GM12878 (cell line): ENCODE measurements at regions not wholly inside any gene's neighbourhood (a gene's known extent, or its start where the extent isn't known, plus 50 kb on each side); places are given as distances from the start of the nearest gene placed in this dataset.

ENCODE experiments used
- ATAC-seq: fragments of 200-7000 bp; cut with Tn5 transposase; 3 replicates; pipeline ENCODE4 v1.9.1; 2020; ENCODE audit warnings: mild to moderate bottlenecking, moderate library complexity
- BruUV-seq: library from RNA; stranded (reverse); fragments of 400-500 nt; replicated peaks from 2 replicates; lab custom pipeline; 2021; lab: Mats Ljungman, UMichigan
- CTCF ChIA-PET: fragments of 300-600 bp; sonication (Branson Sonifier 250); formaldehyde crosslinking; extraction: SDS; loops from one replicate; lab custom pipeline; 2021; ENCODE audit warnings: inconsistent platforms; lab: Yijun Ruan, JAX
- POLR2A ChIA-PET: fragments of 350-600 bp; formaldehyde crosslinking; extraction: SDS; loops from one replicate; lab custom pipeline; 2021; ENCODE audit warnings: inconsistent platforms; lab: Charles Lee
- RAD21 ChIA-PET: fragments of 300-600 bp; sonication (Branson Sonifier 250); formaldehyde crosslinking; loops from one replicate; lab custom pipeline; 2023; ENCODE audit warnings: antibody characterized with exemption; ENCODE audit not compliant: unreplicated experiment; lab: Charles Lee
- SMC1A ChIA-PET: fragments of 300-600 bp; sonication (Branson Sonifier 250); formaldehyde crosslinking; loops from one replicate; lab custom pipeline; 2023; ENCODE audit not compliant: unreplicated experiment, uncharacterized antibody; lab: Charles Lee
- DNase-seq: peaks from one replicate; pipeline ENCODE4 v3.0.0-alpha.2; 2011; ENCODE audit warnings: low read depth, low spot score
- FAIRE-seq: peaks from 3 replicates; lab custom pipeline; 2011; peaks lifted over from hg19 to GRCh38; lab: Jason Lieb, UNC
- H2AFZ ChIP-seq: 2 replicates; pipeline ENCODE4 v1.6.0; 2011; ENCODE audit warnings: low read depth, low read length, control low read depth; ENCODE audit not compliant: control insufficient read depth
- H3K27ac ChIP-seq: 2 replicates; pipeline ENCODE4 v1.5.1; 2011; ENCODE audit warnings: control low read depth; ENCODE audit not compliant: control insufficient read depth, insufficient read depth
- H3K27me3 ChIP-seq, 2 experiments: replicated peaks in 1 of 2; 2 replicates each; pipeline versions ENCODE4 v1.6.0 to v1.6.1; 2011; ENCODE audit warnings: low read length in 1 of 2; ENCODE audit not compliant: control insufficient read depth in 2 of 2, insufficient read depth in 2 of 2
- H3K36me3 ChIP-seq, 2 experiments: 2 replicates each; pipeline ENCODE4 v1.5.1; 2011; ENCODE audit warnings: low read length in 1 of 2; ENCODE audit not compliant: control insufficient read depth in 2 of 2, insufficient read depth in 2 of 2
- H3K4me1 ChIP-seq: 2 replicates; pipeline ENCODE4 v1.6.1; 2011; ENCODE audit warnings: mild to moderate bottlenecking, low read length, moderate library complexity, mixed read lengths; ENCODE audit not compliant: control insufficient read depth, insufficient read depth
- H3K4me2 ChIP-seq: 2 replicates; pipeline ENCODE4 v1.6.0; 2011; ENCODE audit warnings: control low read depth; ENCODE audit not compliant: control insufficient read depth, insufficient read depth
- H3K4me3 ChIP-seq: fragments of 200-600 bp; sonication (generic); 2 replicates; pipeline ENCODE4 v1.5.1; 2016
- H3K79me2 ChIP-seq: 2 replicates; pipeline ENCODE4 v1.6.0; 2011; ENCODE audit warnings: low read length; ENCODE audit not compliant: control insufficient read depth, insufficient read depth
- H3K9ac ChIP-seq: 2 replicates; pipeline ENCODE4 v1.8.0; 2011; ENCODE audit warnings: low read length, control low read depth, mixed read lengths; ENCODE audit not compliant: control insufficient read depth, insufficient read depth
- H3K9me3 ChIP-seq: replicated peaks from 3 replicates; pipeline ENCODE4 v1.5.1; 2011; ENCODE audit warnings: mild to moderate bottlenecking, low read length; ENCODE audit not compliant: control insufficient read depth, insufficient read depth
- H4K20me1 ChIP-seq: 2 replicates; pipeline ENCODE4 v1.6.0; 2011; ENCODE audit not compliant: control insufficient read depth, insufficient read depth
- BCL11A ChIP-seq: IDR thresholded peaks from 2 replicates; pipeline ENCODE4 v1.6.1; 2011; ENCODE audit warnings: low read depth, low read length
- BMI1 ChIP-seq: fragments of 450-650 bp; IDR thresholded peaks from 2 replicates; pipeline ENCODE4 v1.6.1; 2016; ENCODE audit warnings: mild to moderate bottlenecking, moderate library complexity, borderline replicate concordance
- CBFB ChIP-seq: IDR thresholded peaks from 2 replicates; pipeline ENCODE4 v1.6.1; 2016; ENCODE audit warnings: antibody characterized with exemption, low read depth
- CEBPB ChIP-seq, 2 experiments: fragments of 150-350 bp in 1 of 2; IDR thresholded peaks; 2 replicates each; pipeline ENCODE4 v1.6.1; 2012 to 2014; ENCODE audit warnings: low read depth in 2 of 2, low read length in 2 of 2, borderline replicate concordance in 1 of 2, inconsistent platforms in 1 of 2
- CREM ChIP-seq: IDR thresholded peaks from 2 replicates; pipeline ENCODE4 v1.6.1; 2014; ENCODE audit warnings: antibody characterized with exemption, low read depth
- GATAD2B ChIP-seq: fragments of 450-650 bp; conservative IDR thresholded peaks from 2 replicates; pipeline ENCODE4 v1.6.1; 2017; ENCODE audit warnings: low read depth, mild to moderate bottlenecking, moderate library complexity
- LARP7 ChIP-seq: fragments of 450-650 bp; IDR thresholded peaks from 2 replicates; pipeline ENCODE4 v1.6.1; 2017; ENCODE audit warnings: mild to moderate bottlenecking
- MEF2A ChIP-seq: IDR thresholded peaks from 2 replicates; pipeline ENCODE4 v1.6.1; 2011; ENCODE audit warnings: low read depth, mild to moderate bottlenecking, low read length, moderate library complexity; ENCODE audit not compliant: insufficient read depth
- RB1 ChIP-seq: fragments of 450-650 bp; formaldehyde crosslinking; IDR thresholded peaks from 2 replicates; pipeline ENCODE4 v1.6.1; 2017; ENCODE audit warnings: mild to moderate bottlenecking, borderline replicate concordance
- RCOR1 ChIP-seq: conservative IDR thresholded peaks from 2 replicates; pipeline ENCODE4 v1.6.1; 2012; ENCODE audit warnings: low read depth, low read length, improper control_type of control experiment
- RFX5 ChIP-seq: IDR thresholded peaks from 2 replicates; pipeline ENCODE4 v1.6.1; 2011; ENCODE audit warnings: low read depth, low read length, improper control_type of control experiment
- SPI1 ChIP-seq: IDR thresholded peaks from 2 replicates; pipeline ENCODE4 v1.6.1; 2011; ENCODE audit warnings: low read depth, mild to moderate bottlenecking, low read length, moderate library complexity, borderline replicate concordance; ENCODE audit not compliant: insufficient read depth
- TCF3 ChIP-seq: IDR thresholded peaks from 2 replicates; pipeline ENCODE4 v1.6.1; 2012; ENCODE audit warnings: low read depth, mild to moderate bottlenecking, low read length, borderline replicate concordance; ENCODE audit not compliant: insufficient read depth
- TCF7 ChIP-seq: IDR thresholded peaks from 2 replicates; pipeline ENCODE4 v1.6.1; 2014; ENCODE audit warnings: antibody characterized with exemption, borderline replicate concordance
- USF2 ChIP-seq: IDR thresholded peaks from 2 replicates; pipeline ENCODE4 v1.6.1; 2011; ENCODE audit warnings: low read depth, low read length, improper control_type of control experiment, borderline replicate concordance
- ZBTB33 ChIP-seq: fragments of 450-650 bp; IDR thresholded peaks from 2 replicates; pipeline ENCODE4 v1.6.1; 2017; ENCODE audit warnings: mild to moderate bottlenecking
- ZNF622 ChIP-seq: fragments of 450-650 bp; IDR thresholded peaks from 2 replicates; pipeline ENCODE4 v1.6.1; 2017; ENCODE audit warnings: mild to moderate bottlenecking, inconsistent platforms
- ZSCAN29 ChIP-seq: fragments of 450-650 bp; IDR thresholded peaks from 2 replicates; pipeline ENCODE4 v1.6.1; 2017; ENCODE audit warnings: mild to moderate bottlenecking, moderate library complexity
- WGBS: methylation state at CpG from one replicate; pipeline ENCODE4 v1.1.6; 2016; ENCODE audit warnings: low lambda C conversion rate; ENCODE audit not compliant: insufficient replicate concordance, insufficient coverage; ENCODE audit errors: missing lambda C conversion rate; 5-methylcytosine and 5-hydroxymethylcytosine counted together
- in situ Hi-C: fragments of 300-500 bp; cut with MboI; formaldehyde crosslinking; loops from 9 replicates; pipeline ENCODE4 v1.14.3; 2018; ENCODE audit warnings: mixed read lengths
- intact Hi-C: fragments of 100-400 bp; cut with micrococcal nuclease; formaldehyde crosslinking; loops from one replicate; pipeline ENCODE4 v1.14.2; 2022; ENCODE audit not compliant: unreplicated experiment
- TF ChIP-seq, protein P1 (sequence below), 3 experiments: IDR thresholded peaks in 2 of 3; conservative IDR thresholded peaks in 1 of 3; 2 replicates each; pipeline ENCODE4 v1.5.1; 2011; ENCODE audit warnings: low read depth in 3 of 3, low read length in 3 of 3, mild to moderate bottlenecking in 3 of 3, control low read depth in 2 of 3, moderate library complexity in 2 of 3, inconsistent platforms in 1 of 3, mixed read lengths in 1 of 3; ENCODE audit not compliant: control insufficient read depth in 2 of 3, insufficient read depth in 1 of 3; ENCODE audit errors: extremely low read depth in 1 of 3
- TF ChIP-seq, protein P2 (sequence below): IDR thresholded peaks from 2 replicates; pipeline ENCODE4 v1.6.1; 2011; ENCODE audit warnings: mild to moderate bottlenecking, low read depth, low read length, moderate library complexity; ENCODE audit not compliant: insufficient replicate concordance

- intact Hi-C loops (no loop called here), in situ Hi-C loops (no loop called here)
- H3K79me2 ChIP-seq, result no peaks in the 10 kb centered on the region
- H3K27ac ChIP-seq, result peak overlapping the region; percentile 60
- no peak overlapping the region for H3K4me3 ChIP-seq
- no peaks in the 10 kb centered on the region for H4K20me1 ChIP-seq
- CTCF ChIA-PET, result interaction anchor here (0.9 to 8.4 kb wide), 6 partner anchors 10 to 151 kb away, joined by 3 to 100 read pairs (median 4); no protein-coding TSS in a partner anchor
- WGBS, result 13% methylated on average over 1 of the region's 1 CpG
- peaks cover 4% of the 10 kb centered on the region; the same call in 2 of the 3 replicates for H3K9me3 ChIP-seq
- peak overlapping the region; percentile 27; the same call in 1 of the 2 replicates for H2AFZ ChIP-seq
- H3K9ac ChIP-seq, result no peak overlapping the region
- ATAC-seq, result peak; percentile 83
- H3K36me3 ChIP-seq, result no peaks in the 10 kb centered on the region
- no TSS peak for BruUV-seq
- SMC1A ChIA-PET, result interaction anchor here (0.6 to 10.5 kb wide), 15 partner anchors 8 to 586 kb away, joined by 3 to 223 read pairs (median 4); no protein-coding TSS in a partner anchor
- no peaks in the 10 kb centered on the region for H3K27me3 ChIP-seq
- POLR2A ChIA-PET, result interaction anchor here (1.0 to 1.3 kb wide), 2 partner anchors 11 to 37 kb away, joined by 3 read pairs; no protein-coding TSS in a partner anchor
- no peak for DNase-seq
- RAD21 ChIA-PET, result interaction anchor here (0.9 to 1.9 kb wide), 7 partner anchors 20 to 348 kb away, joined by 3 to 8 read pairs (median 4); no protein-coding TSS in a partner anchor
- H3K4me1 ChIP-seq, result peaks cover 16% of the 10 kb centered on the region
- H3K4me2 ChIP-seq, result peak overlapping the region; percentile 46; the same call in 1 of the 2 replicates
- FAIRE-seq, result no peak
- no peak for TF ChIP-seq ZBTB33
- TF ChIP-seq GATAD2B, result no peak
- TF ChIP-seq CEBPB (IDR thresholded peaks at IDR 0.05; ENCODE audit: borderline replicate concordance in 1 of 2, low read depth in 2 of 2, low read length in 2 of 2), result 0 out of 4 replicates have a peak, but pooled peaks of 1 of the 2 experiments have one; percentile 8
- TF ChIP-seq USF2, result no peak
- TF ChIP-seq RB1, result no peak
- TF ChIP-seq ZNF622, result no peak
- TF ChIP-seq SPI1, result no peak
- TF ChIP-seq, protein P1, sequence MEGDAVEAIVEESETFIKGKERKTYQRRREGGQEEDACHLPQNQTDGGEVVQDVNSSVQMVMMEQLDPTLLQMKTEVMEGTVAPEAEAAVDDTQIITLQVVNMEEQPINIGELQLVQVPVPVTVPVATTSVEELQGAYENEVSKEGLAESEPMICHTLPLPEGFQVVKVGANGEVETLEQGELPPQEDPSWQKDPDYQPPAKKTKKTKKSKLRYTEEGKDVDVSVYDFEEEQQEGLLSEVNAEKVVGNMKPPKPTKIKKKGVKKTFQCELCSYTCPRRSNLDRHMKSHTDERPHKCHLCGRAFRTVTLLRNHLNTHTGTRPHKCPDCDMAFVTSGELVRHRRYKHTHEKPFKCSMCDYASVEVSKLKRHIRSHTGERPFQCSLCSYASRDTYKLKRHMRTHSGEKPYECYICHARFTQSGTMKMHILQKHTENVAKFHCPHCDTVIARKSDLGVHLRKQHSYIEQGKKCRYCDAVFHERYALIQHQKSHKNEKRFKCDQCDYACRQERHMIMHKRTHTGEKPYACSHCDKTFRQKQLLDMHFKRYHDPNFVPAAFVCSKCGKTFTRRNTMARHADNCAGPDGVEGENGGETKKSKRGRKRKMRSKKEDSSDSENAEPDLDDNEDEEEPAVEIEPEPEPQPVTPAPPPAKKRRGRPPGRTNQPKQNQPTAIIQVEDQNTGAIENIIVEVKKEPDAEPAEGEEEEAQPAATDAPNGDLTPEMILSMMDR (IDR thresholded peaks at IDR 0.05 in 2 of 3, conservative IDR thresholded peaks at IDR 0.05 in 1 of 3; ENCODE audit: control insufficient read depth in 2 of 3, extremely low read depth in 1 of 3, insufficient read depth in 1 of 3, low read depth in 3 of 3, low read length in 3 of 3), result no peak
- TF ChIP-seq RCOR1, result no peak
- TF ChIP-seq BCL11A, result peak; percentile 30; the same call in 1 of the 2 replicates
- no peak for TF ChIP-seq TCF7
- TF ChIP-seq ZSCAN29, result no peak
- no peak for TF ChIP-seq CBFB
- TF ChIP-seq TCF3, result no peak
- TF ChIP-seq CREM, result 0 out of 2 replicates have a peak, but pooled peaks have one; percentile 29
- TF ChIP-seq RFX5, result no peak
- TF ChIP-seq BMI1, result no peak
- TF ChIP-seq LARP7, result no peak
- TF ChIP-seq, protein P2, sequence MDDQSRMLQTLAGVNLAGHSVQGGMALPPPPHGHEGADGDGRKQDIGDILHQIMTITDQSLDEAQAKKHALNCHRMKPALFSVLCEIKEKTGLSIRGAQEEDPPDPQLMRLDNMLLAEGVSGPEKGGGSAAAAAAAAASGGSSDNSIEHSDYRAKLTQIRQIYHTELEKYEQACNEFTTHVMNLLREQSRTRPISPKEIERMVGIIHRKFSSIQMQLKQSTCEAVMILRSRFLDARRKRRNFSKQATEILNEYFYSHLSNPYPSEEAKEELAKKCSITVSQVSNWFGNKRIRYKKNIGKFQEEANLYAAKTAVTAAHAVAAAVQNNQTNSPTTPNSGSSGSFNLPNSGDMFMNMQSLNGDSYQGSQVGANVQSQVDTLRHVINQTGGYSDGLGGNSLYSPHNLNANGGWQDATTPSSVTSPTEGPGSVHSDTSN, result no peak
- no peak for TF ChIP-seq MEF2A
Measured at GRCh38 chr2:196449083-196449482, 190.4 kb upstream of the CCDC150 start.
